Adrenal gland (tissue), 5 donors: ENCODE measurements at regions not wholly inside any gene's neighbourhood (a gene's known extent, or its start where the extent isn't known, plus 50 kb on each side); places are given as distances from the start of the nearest gene placed in this dataset.

ENCODE experiments used
- CTCF ChIP-seq, 6 experiments: fragments of 450-650 bp in 4 of 6; fragments of 200-600 bp in 2 of 6; sonication (generic) in 1 of 6; IDR thresholded peaks; 1 replicate in 5 of 6; 2 replicates in 1 of 6; pipeline versions ENCODE4 v1.5.1 to v1.8.0; 2016 to 2021; ENCODE audit warnings: antibody characterized with exemption in 6 of 6, mild to moderate bottlenecking in 2 of 6, moderate library complexity in 1 of 6
- POLR2A ChIP-seq, 2 donors: fragments of 450-650 bp; IDR thresholded peaks; one replicate each; pipeline ENCODE4 v1.6.1; 2017; ENCODE audit warnings: antibody characterized with exemption in 2 of 2, mild to moderate bottlenecking in 2 of 2, moderate library complexity in 1 of 2
- donor health status: DM: no; HTN: no; CAD: no.

GRCh38 chr10:3902809-3903410, 117.9 kb upstream of the KLF6 start:
- no peak for TF ChIP-seq CTCF (IDR thresholded peaks at IDR 0.05)
- TF ChIP-seq POLR2A (IDR thresholded peaks at IDR 0.05), result no peak
